Heart left ventricle (tissue), 16 donors: ENCODE measurements at regions not wholly inside any gene's neighbourhood (a gene's known extent, or its start where the extent isn't known, plus 50 kb on each side); places are given as distances from the start of the nearest gene placed in this dataset.

Experiments used
- ATAC-seq, 4 donors: fragments of 200-7000 bp; cut with Tn5 transposase; one replicate each; pipeline ENCODE4 v1.9.1; 2020 to 2022; ENCODE audit warnings: moderate library complexity in 4 of 4, mild to moderate bottlenecking in 3 of 4, moderate number of reproducible peaks in 1 of 4
- DNase-seq, 5 donors: peaks; one replicate each; pipeline ENCODE4 v3.0.0-alpha.2; 2020
- H3K27ac ChIP-seq, 12 donors: fragments of 200-600 bp; sonication (generic) in 4 of 12; one replicate each; pipeline versions ENCODE4 v1.5.0 to v1.8.0; 2016 to 2022; ENCODE audit warnings: mild to moderate bottlenecking in 2 of 12
- H3K27me3 ChIP-seq, 9 donors: fragments of 200-600 bp; sonication (generic) in 2 of 9; one replicate each; pipeline versions ENCODE4 v1.5.1 to v1.8.0; 2016 to 2022; ENCODE audit warnings: mild to moderate bottlenecking in 3 of 9
- H3K36me3 ChIP-seq, 9 donors: fragments of 200-600 bp; sonication (generic) in 2 of 9; one replicate each; pipeline versions ENCODE4 v1.5.0 to v1.8.0; 2018 to 2022; ENCODE audit warnings: mild to moderate bottlenecking in 2 of 9
- H3K4me1 ChIP-seq, 12 donors: fragments of 200-600 bp; sonication (generic) in 4 of 12; one replicate each; pipeline versions ENCODE4 v1.5.0 to v1.8.0; 2016 to 2022; ENCODE audit warnings: mild to moderate bottlenecking in 3 of 12
- H3K4me3 ChIP-seq, 12 donors: fragments of 200-600 bp; sonication (generic) in 4 of 12; one replicate each; pipeline versions ENCODE4 v1.5.0 to v1.8.0; 2017 to 2022; ENCODE audit warnings: mild to moderate bottlenecking in 9 of 12, moderate library complexity in 4 of 12
- H3K9me3 ChIP-seq, 12 donors: fragments of 200-600 bp; sonication (generic) in 4 of 12; one replicate each; pipeline versions ENCODE4 v1.5.0 to v1.8.0; 2016 to 2022; ENCODE audit warnings: mild to moderate bottlenecking in 1 of 12
- POLR2A ChIP-seq, 2 donors: fragments of 450-650 bp; IDR thresholded peaks; one replicate each; pipeline ENCODE4 v1.6.1; 2017; ENCODE audit warnings: antibody characterized with exemption in 2 of 2, mild to moderate bottlenecking in 2 of 2, moderate library complexity in 2 of 2
- WGBS, 4 donors: extraction: QIAGEN DNeasy Blood & Tissue Kit in 2 of 4; methylation state at CpG; one replicate each; pipeline versions ENCODE4 v1.1.5 to v1.1.7; 2013 to 2018; 5-methylcytosine and 5-hydroxymethylcytosine counted together
- intact Hi-C, 10 donors: fragments of 100-400 bp; cut with DNase I; formaldehyde crosslinking; loops; one replicate each; pipeline versions ENCODE4 v1.11.1 to v1.14.2; 2022
- TF ChIP-seq, protein P1 (sequence below), 12 donors: fragments of 200-600 bp; sonication (generic) in 4 of 12; IDR thresholded peaks; one replicate each; pipeline versions ENCODE4 v1.5.0 to v1.8.0; 2018 to 2022; ENCODE audit warnings: antibody characterized with exemption in 12 of 12, mild to moderate bottlenecking in 5 of 12
- donor health status: ischemic (EF 13 %, LVEDD 7.1; RV severe dilation, severe dysfunction).
- donor health status: healthy with polysubstance abuse.
- donor health status: DM: no; HTN: yes; CAD: no.
- donor health status: DM: no; HTN: no; CAD: no.
- donor health status: ischemic (EF 25% LVEDD 6.9; RV normal size, moderate dysfunction).
- donor health status: ischemic (EF 25% LVEDD 5.7; RV mildly dilated, moderate dysfunction).
- donor health status: healthy.
- donor health status: DM: yes; HTN: yes; CAD: no.
- donor health status: ischemic (EF 35%, LVEDD 5.7; RV mildly dilated, moderate dysfunction).
- donor health status: nonischemic (EF 11% LVEDD 7.7; RV severe dilation, severe dysfunction).
- donor health status: DM: yes; HTN: yes; CAD: no.
- donor health status: PGD.
- donor health status: ischemic (EF 29% LVEDD 5.4; RV normal size, mild dysfunction).
- donor health status: nonischemic (EF 23%, LVEDD 6.1; RV moderate dilation, normal function).

- H3K9me3 ChIP-seq = no peaks in the 10 kb centered on the region
- no peak overlapping the region for H3K4me3 ChIP-seq
- 81 to 93% (median 91%) methylated on average over 3 of the region's 3 CpGs for WGBS, 4 donors
- no peak overlapping the region for H3K27ac ChIP-seq
- no peaks in the 10 kb centered on the region for H3K36me3 ChIP-seq
- H3K4me1 ChIP-seq = no peaks in the 10 kb centered on the region
- TF ChIP-seq, protein P1, sequence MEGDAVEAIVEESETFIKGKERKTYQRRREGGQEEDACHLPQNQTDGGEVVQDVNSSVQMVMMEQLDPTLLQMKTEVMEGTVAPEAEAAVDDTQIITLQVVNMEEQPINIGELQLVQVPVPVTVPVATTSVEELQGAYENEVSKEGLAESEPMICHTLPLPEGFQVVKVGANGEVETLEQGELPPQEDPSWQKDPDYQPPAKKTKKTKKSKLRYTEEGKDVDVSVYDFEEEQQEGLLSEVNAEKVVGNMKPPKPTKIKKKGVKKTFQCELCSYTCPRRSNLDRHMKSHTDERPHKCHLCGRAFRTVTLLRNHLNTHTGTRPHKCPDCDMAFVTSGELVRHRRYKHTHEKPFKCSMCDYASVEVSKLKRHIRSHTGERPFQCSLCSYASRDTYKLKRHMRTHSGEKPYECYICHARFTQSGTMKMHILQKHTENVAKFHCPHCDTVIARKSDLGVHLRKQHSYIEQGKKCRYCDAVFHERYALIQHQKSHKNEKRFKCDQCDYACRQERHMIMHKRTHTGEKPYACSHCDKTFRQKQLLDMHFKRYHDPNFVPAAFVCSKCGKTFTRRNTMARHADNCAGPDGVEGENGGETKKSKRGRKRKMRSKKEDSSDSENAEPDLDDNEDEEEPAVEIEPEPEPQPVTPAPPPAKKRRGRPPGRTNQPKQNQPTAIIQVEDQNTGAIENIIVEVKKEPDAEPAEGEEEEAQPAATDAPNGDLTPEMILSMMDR (IDR thresholded peaks at IDR 0.05) = no peak
- TF ChIP-seq POLR2A (IDR thresholded peaks at IDR 0.05) = no peak
- intact Hi-C loops = no loop called here
- ATAC-seq = no peak
- DNase-seq = no peak
- H3K27me3 ChIP-seq = no peaks in the 10 kb centered on the region
Measured at GRCh38 chr3:168223085-168223484, 127.4 kb upstream of the GOLIM4 start.

DNA sequence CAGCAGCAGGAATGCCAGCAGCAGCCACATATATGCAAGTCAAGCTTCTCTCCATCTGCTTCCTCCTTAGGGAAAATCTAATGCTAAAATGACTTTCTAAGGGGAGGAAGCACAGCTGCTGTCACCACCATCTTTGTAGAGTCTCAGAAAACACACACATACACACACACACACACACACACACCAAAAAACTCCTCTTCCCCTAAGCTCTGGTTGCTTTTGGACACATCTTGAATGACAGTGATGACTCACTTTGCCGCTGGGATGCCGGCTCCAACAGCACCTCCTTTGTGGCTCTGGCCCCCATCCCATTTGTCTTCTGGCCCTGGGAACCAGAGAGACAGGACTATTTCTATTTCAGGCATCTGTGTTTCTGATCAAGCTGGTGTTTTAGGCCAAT is 124.8 kb upstream of the GOLIM4 start:
- Histone ChIP-seq H3K9me3 (no peaks in the 10 kb centered on the region), H3K36me3 (no peaks in the 10 kb centered on the region), H3K27me3 (no peaks in the 10 kb centered on the region), H3K27ac (no peak overlapping the region), H3K4me1 (no peaks in the 10 kb centered on the region), H3K4me3 (no peak overlapping the region)
- WGBS, 4 donors = 43 to 60% (median 52%) methylated on average over 2 of the region's 2 CpGs
- TF ChIP-seq, protein P1 (IDR thresholded peaks at IDR 0.05) = no peak
- no peak for TF ChIP-seq POLR2A (IDR thresholded peaks at IDR 0.05)
- intact Hi-C loops = no loop called here
- no peak for ATAC-seq
- DNase-seq = no peak

- H3K4me3 ChIP-seq = no peak overlapping the region
- 85 to 92% (median 88%) methylated on average over 2 of the region's 2 CpGs for WGBS, 4 donors
- no peaks in the 10 kb centered on the region for H3K9me3 ChIP-seq
- TF ChIP-seq, protein P1 (IDR thresholded peaks at IDR 0.05) = no peak
- TF ChIP-seq POLR2A (IDR thresholded peaks at IDR 0.05) = no peak
- H3K36me3 ChIP-seq = no peaks in the 10 kb centered on the region
- H3K4me1 ChIP-seq = no peaks in the 10 kb centered on the region
- H3K27ac ChIP-seq = no peak overlapping the region
- DNase-seq (no peak), ATAC-seq (no peak)
- H3K27me3 ChIP-seq = no peaks in the 10 kb centered on the region
- intact Hi-C loops = loop anchor here in 1 of 10 donors (10.0 kb wide), 1 partner anchor 395 kb away; no protein-coding TSS in a partner anchor
Measured at GRCh38 chr3:168219530-168219929, 123.8 kb upstream of the GOLIM4 start.

DNA sequence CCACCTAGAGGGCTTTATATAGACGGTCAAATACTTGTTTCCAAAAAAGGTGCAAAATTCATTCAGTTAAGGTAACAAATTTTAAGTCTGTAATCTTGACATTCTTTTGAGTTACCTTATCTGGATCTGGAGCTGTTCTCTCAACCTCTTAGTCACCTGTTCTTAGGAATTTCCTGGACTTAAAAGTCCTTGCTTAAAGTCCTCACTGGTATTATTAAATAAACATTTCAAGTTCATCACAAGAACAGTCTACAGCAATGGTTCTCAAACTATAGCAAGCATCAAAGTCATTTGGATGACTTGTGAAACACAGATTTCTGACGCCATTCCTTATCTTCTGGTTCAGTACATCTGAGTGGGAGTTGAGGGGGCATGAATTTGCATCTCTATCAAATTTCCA is 122.9 kb upstream of the GOLIM4 start:
- intact Hi-C loops = loop anchor here in 1 of 10 donors (10.0 kb wide), 1 partner anchor 396 kb away; no protein-coding TSS in a partner anchor
- 77 to 86% (median 80%) methylated on average over 2 of the region's 2 CpGs for WGBS, 4 donors
- no peak for DNase-seq
- no peak overlapping the region for H3K4me3 ChIP-seq
- no peaks in the 10 kb centered on the region for H3K27me3 ChIP-seq
- H3K36me3 ChIP-seq = no peaks in the 10 kb centered on the region
- no peak overlapping the region for H3K27ac ChIP-seq
- ATAC-seq = no peak
- H3K4me1 ChIP-seq = peaks cover 0 to 4% (median 0%) of the 10 kb centered on the region in 12 donors
- H3K9me3 ChIP-seq = no peaks in the 10 kb centered on the region
- TF ChIP-seq, protein P1 (IDR thresholded peaks at IDR 0.05) = no peak
- no peak for TF ChIP-seq POLR2A (IDR thresholded peaks at IDR 0.05)
